ENCODE measurements at regions not wholly inside any gene's neighbourhood (a gene's known extent, or its start where the extent isn't known, plus 50 kb on each side); places are given as distances from the start of the nearest gene placed in this dataset.

DNA sequence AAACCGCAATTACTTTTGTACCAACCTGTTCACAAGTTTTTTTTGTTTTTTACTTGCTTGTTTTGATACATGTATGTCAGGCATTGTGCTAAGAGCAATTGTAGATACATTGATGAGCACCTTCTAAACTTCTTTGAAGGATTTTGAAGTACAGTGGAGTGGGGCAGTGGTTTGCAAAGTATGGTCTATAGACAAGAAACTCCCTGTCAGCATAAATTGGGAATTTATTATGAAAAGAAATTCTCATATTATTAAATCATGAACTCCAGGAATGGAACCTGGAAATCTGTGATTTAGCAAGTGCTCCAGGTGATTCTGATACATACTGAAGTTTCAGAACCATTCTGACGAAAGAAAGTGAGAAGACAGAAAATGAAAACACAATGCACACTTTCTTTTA is 733.4 kb downstream of the C4orf33 start:
- Histone ChIP-seq H2AFZ (ENCODE audit: low read depth, low read length) (no peak overlapping the region), H3K4me1 (replicated peaks in 1 of 2; ENCODE audit: control insufficient read depth in 2 of 2, insufficient read depth in 2 of 2, low read length in 2 of 2) (no peaks in the 10 kb centered on the region), H4K20me1 (replicated peaks; ENCODE audit: control insufficient read depth, insufficient read depth, low read length) (no peaks in the 10 kb centered on the region), H3K27ac (ENCODE audit: extremely low read depth, low read depth, low read length) (no peak overlapping the region), H3K4me3 (no peak overlapping the region), H3K9me1 (ENCODE audit: control insufficient read depth, insufficient read depth, low read length) (no peaks in the 10 kb centered on the region), H3K4me2 (ENCODE audit: insufficient read depth, low read length) (no peak overlapping the region), H3K79me2 (ENCODE audit: control insufficient read depth, insufficient read depth, low read length) (no peaks in the 10 kb centered on the region), H3K27me3 (ENCODE audit: control insufficient read depth in 2 of 2, insufficient read depth in 2 of 2, low read length in 2 of 2) (no peaks in the 10 kb centered on the region), H3K36me3 (ENCODE audit: control insufficient read depth, insufficient read depth, low read length) (no peaks in the 10 kb centered on the region), H3K9me3 (replicated peaks; ENCODE audit: control insufficient read depth, insufficient read depth, low read depth, low read length) (no peaks in the 10 kb centered on the region), H3K9ac (ENCODE audit: insufficient read depth in 1 of 2, low read depth in 2 of 2, low read length in 2 of 2) (no peak overlapping the region)
- in situ Hi-C loops (cut with MboI) (no loop called here), intact Hi-C loops (cut with micrococcal nuclease) (no loop called here)
- POLR2A ChIA-PET, result no interaction called here
- WGBS (ENCODE audit: insufficient coverage, low coverage, missing lambda C conversion rate), result 3% methylated on average over 2 of the region's 2 CpGs
- TF ChIP-seq HDAC3 (IDR thresholded peaks at IDR 0.05; ENCODE audit: borderline replicate concordance, partially characterized antibody) (no peak), MITF (IDR thresholded peaks at IDR 0.05) (no peak), KAT8 (IDR thresholded peaks at IDR 0.05; ENCODE audit: low read depth) (no peak), LARP7 (IDR thresholded peaks at IDR 0.05) (no peak), MAFK (IDR thresholded peaks at IDR 0.05; ENCODE audit: low read length) (peak; percentile 30; the same call in 1 of the 2 replicates), CREM (IDR thresholded peaks at IDR 0.05; ENCODE audit: low read depth) (no peak)
- TF ChIP-seq, protein P1, sequence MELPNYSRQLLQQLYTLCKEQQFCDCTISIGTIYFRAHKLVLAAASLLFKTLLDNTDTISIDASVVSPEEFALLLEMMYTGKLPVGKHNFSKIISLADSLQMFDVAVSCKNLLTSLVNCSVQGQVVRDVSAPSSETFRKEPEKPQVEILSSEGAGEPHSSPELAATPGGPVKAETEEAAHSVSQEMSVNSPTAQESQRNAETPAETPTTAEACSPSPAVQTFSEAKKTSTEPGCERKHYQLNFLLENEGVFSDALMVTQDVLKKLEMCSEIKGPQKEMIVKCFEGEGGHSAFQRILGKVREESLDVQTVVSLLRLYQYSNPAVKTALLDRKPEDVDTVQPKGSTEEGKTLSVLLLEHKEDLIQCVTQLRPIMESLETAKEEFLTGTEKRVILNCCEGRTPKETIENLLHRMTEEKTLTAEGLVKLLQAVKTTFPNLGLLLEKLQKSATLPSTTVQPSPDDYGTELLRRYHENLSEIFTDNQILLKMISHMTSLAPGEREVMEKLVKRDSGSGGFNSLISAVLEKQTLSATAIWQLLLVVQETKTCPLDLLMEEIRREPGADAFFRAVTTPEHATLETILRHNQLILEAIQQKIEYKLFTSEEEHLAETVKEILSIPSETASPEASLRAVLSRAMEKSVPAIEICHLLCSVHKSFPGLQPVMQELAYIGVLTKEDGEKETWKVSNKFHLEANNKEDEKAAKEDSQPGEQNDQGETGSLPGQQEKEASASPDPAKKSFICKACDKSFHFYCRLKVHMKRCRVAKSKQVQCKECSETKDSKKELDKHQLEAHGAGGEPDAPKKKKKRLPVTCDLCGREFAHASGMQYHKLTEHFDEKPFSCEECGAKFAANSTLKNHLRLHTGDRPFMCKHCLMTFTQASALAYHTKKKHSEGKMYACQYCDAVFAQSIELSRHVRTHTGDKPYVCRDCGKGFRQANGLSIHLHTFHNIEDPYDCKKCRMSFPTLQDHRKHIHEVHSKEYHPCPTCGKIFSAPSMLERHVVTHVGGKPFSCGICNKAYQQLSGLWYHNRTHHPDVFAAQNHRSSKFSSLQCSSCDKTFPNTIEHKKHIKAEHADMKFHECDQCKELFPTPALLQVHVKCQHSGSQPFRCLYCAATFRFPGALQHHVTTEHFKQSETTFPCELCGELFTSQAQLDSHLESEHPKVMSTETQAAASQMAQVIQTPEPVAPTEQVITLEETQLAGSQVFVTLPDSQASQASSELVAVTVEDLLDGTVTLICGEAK (IDR thresholded peaks at IDR 0.05), result no peak
- TF ChIP-seq, protein P1 (CRISPR knock-in tag; IDR thresholded peaks at IDR 0.05), result no peak
- CTCF ChIA-PET (ENCODE audit: low intra/inter-chr PET ratio), result no interaction called here
- BruUV-seq (replicated peaks), result no TSS peak
- FAIRE-seq (no peak), ATAC-seq (no peak), DNase-seq (ENCODE audit: extremely low read depth in 1 of 4, low spot score in 3 of 4) (no peak)
